Glutamatergic neuron (in vitro differentiated cells): ENCODE measurements at regions not wholly inside any gene's neighbourhood (a gene's known extent, or its start where the extent isn't known, plus 50 kb on each side); places are given as distances from the start of the nearest gene placed in this dataset.

Source experiments
- DNase-seq: peaks from one replicate; pipeline ENCODE4 v3.0.0; 2022
- H3K27ac Mint-ChIP-seq: one replicate; pipeline ENCODE4 v1.8.0; 2020; ENCODE audit warnings: mild to moderate bottlenecking, mixed read lengths, inconsistent platforms; ENCODE audit not compliant: unreplicated experiment
- H3K27me3 Mint-ChIP-seq: one replicate; pipeline ENCODE4 v1.8.0; 2020; ENCODE audit warnings: mild to moderate bottlenecking, moderate library complexity, mixed read lengths, inconsistent platforms; ENCODE audit not compliant: unreplicated experiment
- H3K36me3 Mint-ChIP-seq: one replicate; pipeline ENCODE4 v1.8.0; 2020; ENCODE audit warnings: mild to moderate bottlenecking, mixed read lengths, inconsistent platforms; ENCODE audit not compliant: unreplicated experiment
- H3K4me1 Mint-ChIP-seq: one replicate; pipeline ENCODE4 v1.8.0; 2020; ENCODE audit warnings: mild to moderate bottlenecking, low read depth, mixed read lengths, inconsistent platforms; ENCODE audit not compliant: unreplicated experiment
- H3K4me3 Mint-ChIP-seq: one replicate; pipeline ENCODE4 v1.8.0; 2020; ENCODE audit warnings: mild to moderate bottlenecking, mixed read lengths, inconsistent platforms; ENCODE audit not compliant: unreplicated experiment
- H3K9me3 Mint-ChIP-seq: one replicate; pipeline ENCODE4 v1.8.0; 2020; ENCODE audit warnings: mild to moderate bottlenecking, moderate library complexity, mixed read lengths, inconsistent platforms; ENCODE audit not compliant: unreplicated experiment
- CTCF ChIP-seq: fragments of 200-600 bp; sonication (generic); IDR thresholded peaks from one replicate; pipeline ENCODE4 v1.5.0; 2021; ENCODE audit not compliant: partially characterized antibody, unreplicated experiment

- H3K36me3 Mint-ChIP-seq = no peaks in the 10 kb centered on the region
Measured at GRCh38 chr9:22911632-22912031, 465.0 kb downstream of the DMRTA1 start.

GRCh38 chr9:22913026-22913425, 466.4 kb downstream of the DMRTA1 start:
- no peak for DNase-seq
- TF ChIP-seq CTCF = no peak
- no peaks in the 10 kb centered on the region for H3K9me3 Mint-ChIP-seq
- H3K36me3 Mint-ChIP-seq = no peaks in the 10 kb centered on the region
- H3K27ac Mint-ChIP-seq = no peak overlapping the region
- H3K4me3 Mint-ChIP-seq = no peak overlapping the region
- peaks cover 3% of the 10 kb centered on the region for H3K27me3 Mint-ChIP-seq
- no peaks in the 10 kb centered on the region for H3K4me1 Mint-ChIP-seq

More at GRCh38 chr9:22911632-22912031, 465.0 kb downstream of the DMRTA1 start:
- H3K27ac Mint-ChIP-seq = no peak overlapping the region
- TF ChIP-seq CTCF = no peak
- no peaks in the 10 kb centered on the region for H3K4me1 Mint-ChIP-seq
- no peaks in the 10 kb centered on the region for H3K9me3 Mint-ChIP-seq
- no peak overlapping the region for H3K4me3 Mint-ChIP-seq
- no peak for DNase-seq
- H3K27me3 Mint-ChIP-seq = peaks cover 3% of the 10 kb centered on the region

GRCh38 chr9:22913518-22913917, 466.9 kb downstream of the DMRTA1 start:
- Mint-ChIP-seq H3K27ac (no peak overlapping the region), H3K36me3 (no peaks in the 10 kb centered on the region), H3K9me3 (no peaks in the 10 kb centered on the region), H3K4me1 (no peaks in the 10 kb centered on the region), H3K4me3 (no peak overlapping the region), H3K27me3 (peaks cover 3% of the 10 kb centered on the region)
- no peak for TF ChIP-seq CTCF
- no peak for DNase-seq

- no peak for DNase-seq
- H3K4me3 Mint-ChIP-seq = no peak overlapping the region
- H3K27ac Mint-ChIP-seq = no peak overlapping the region
- H3K27me3 Mint-ChIP-seq = no peaks in the 10 kb centered on the region
- H3K9me3 Mint-ChIP-seq = no peaks in the 10 kb centered on the region
- no peaks in the 10 kb centered on the region for H3K4me1 Mint-ChIP-seq
- TF ChIP-seq CTCF = no peak
- H3K36me3 Mint-ChIP-seq = no peaks in the 10 kb centered on the region
Measured at GRCh38 chr9:22916148-22916547, 469.5 kb downstream of the DMRTA1 start.

- no peaks in the 10 kb centered on the region for H3K9me3 Mint-ChIP-seq
- TF ChIP-seq CTCF = no peak
- no peak for DNase-seq
- no peak overlapping the region for H3K27ac Mint-ChIP-seq
- peaks cover 2% of the 10 kb centered on the region for H3K27me3 Mint-ChIP-seq
- no peak overlapping the region for H3K4me3 Mint-ChIP-seq
- no peaks in the 10 kb centered on the region for H3K4me1 Mint-ChIP-seq
- H3K36me3 Mint-ChIP-seq = no peaks in the 10 kb centered on the region
Measured at GRCh38 chr9:22919423-22919822, 472.8 kb downstream of the DMRTA1 start.
